Parathyroid adenoma (tissue), 2 donors: ENCODE measurements at regions not wholly inside any gene's neighbourhood (a gene's known extent, or its start where the extent isn't known, plus 50 kb on each side); places are given as distances from the start of the nearest gene placed in this dataset.
"Not testable (repeated sequence)": the region's sequence is repeated elsewhere in the genome, so short reads cannot be mapped to it uniquely, and the experiment has no call there.

Source experiments
- H2AFZ ChIP-seq: fragments of 300-600 bp; sonication (generic); one replicate; pipeline ENCODE4 v1.7.0; 2017; ENCODE audit warnings: antibody characterized with exemption, mild to moderate bottlenecking
- H3K27ac ChIP-seq: fragments of 300-600 bp; sonication (generic); one replicate; pipeline ENCODE4 v1.7.0; 2017
- H3K27me3 ChIP-seq: fragments of 300-600 bp; sonication (generic); one replicate; pipeline ENCODE4 v1.7.0; 2017; ENCODE audit warnings: low read length; ENCODE audit not compliant: control insufficient read depth, insufficient read depth
- H3K36me3 ChIP-seq: fragments of 300-600 bp; sonication (generic); one replicate; pipeline ENCODE4 v1.7.0; 2017; ENCODE audit warnings: low read length; ENCODE audit not compliant: control insufficient read depth, insufficient read depth
- H3K4me1 ChIP-seq: fragments of 300-600 bp; sonication (generic); one replicate; pipeline ENCODE4 v1.7.0; 2017; ENCODE audit warnings: control low read depth
- H3K4me2 ChIP-seq: fragments of 300-600 bp; sonication (generic); one replicate; pipeline ENCODE4 v1.7.0; 2017; ENCODE audit warnings: low read length
- H3K4me3 ChIP-seq: fragments of 300-600 bp; sonication (generic); one replicate; pipeline ENCODE4 v1.7.0; 2017; ENCODE audit warnings: low read depth, low read length
- H3K79me2 ChIP-seq: fragments of 300-600 bp; sonication (generic); one replicate; pipeline ENCODE4 v1.7.0; 2017; ENCODE audit warnings: control low read depth
- H3K9ac ChIP-seq: fragments of 300-600 bp; sonication (generic); one replicate; pipeline ENCODE4 v1.7.0; 2017; ENCODE audit warnings: mild to moderate bottlenecking
- H3K9me3 ChIP-seq: fragments of 300-600 bp; sonication (generic); one replicate; pipeline ENCODE4 v1.7.0; 2017; ENCODE audit warnings: low read length; ENCODE audit not compliant: control insufficient read depth
- TF ChIP-seq, protein P1 (sequence below): fragments of 300-600 bp; sonication (generic); IDR thresholded peaks from one replicate; pipeline ENCODE4 v1.7.0; 2017; ENCODE audit warnings: antibody characterized with exemption, mild to moderate bottlenecking
- donor health status: primary hyperparathyroidism.

- no peaks in the 10 kb centered on the region for H3K9me3 ChIP-seq
- H2AFZ ChIP-seq, result no peak overlapping the region
- H3K4me3 ChIP-seq, result no peak overlapping the region
- H3K4me1 ChIP-seq, result no peaks in the 10 kb centered on the region
- H3K27ac ChIP-seq, result no peak overlapping the region
- H3K9ac ChIP-seq, result no peak overlapping the region
- no peaks in the 10 kb centered on the region for H3K27me3 ChIP-seq
- TF ChIP-seq, protein P1, sequence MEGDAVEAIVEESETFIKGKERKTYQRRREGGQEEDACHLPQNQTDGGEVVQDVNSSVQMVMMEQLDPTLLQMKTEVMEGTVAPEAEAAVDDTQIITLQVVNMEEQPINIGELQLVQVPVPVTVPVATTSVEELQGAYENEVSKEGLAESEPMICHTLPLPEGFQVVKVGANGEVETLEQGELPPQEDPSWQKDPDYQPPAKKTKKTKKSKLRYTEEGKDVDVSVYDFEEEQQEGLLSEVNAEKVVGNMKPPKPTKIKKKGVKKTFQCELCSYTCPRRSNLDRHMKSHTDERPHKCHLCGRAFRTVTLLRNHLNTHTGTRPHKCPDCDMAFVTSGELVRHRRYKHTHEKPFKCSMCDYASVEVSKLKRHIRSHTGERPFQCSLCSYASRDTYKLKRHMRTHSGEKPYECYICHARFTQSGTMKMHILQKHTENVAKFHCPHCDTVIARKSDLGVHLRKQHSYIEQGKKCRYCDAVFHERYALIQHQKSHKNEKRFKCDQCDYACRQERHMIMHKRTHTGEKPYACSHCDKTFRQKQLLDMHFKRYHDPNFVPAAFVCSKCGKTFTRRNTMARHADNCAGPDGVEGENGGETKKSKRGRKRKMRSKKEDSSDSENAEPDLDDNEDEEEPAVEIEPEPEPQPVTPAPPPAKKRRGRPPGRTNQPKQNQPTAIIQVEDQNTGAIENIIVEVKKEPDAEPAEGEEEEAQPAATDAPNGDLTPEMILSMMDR, result no peak
- no peaks in the 10 kb centered on the region for H3K36me3 ChIP-seq
- no peaks in the 10 kb centered on the region for H3K79me2 ChIP-seq
- no peak overlapping the region for H3K4me2 ChIP-seq
These were observed 216.3 kb upstream of the PCDH18 start for GRCh38 chr4:137748616-137749015.

GRCh38 chr4:137740141-137740540, 207.8 kb upstream of the PCDH18 start:
- TF ChIP-seq, protein P1, result no peak
- no peaks in the 10 kb centered on the region for H3K36me3 ChIP-seq
- H3K79me2 ChIP-seq, result no peaks in the 10 kb centered on the region
- H3K4me3 ChIP-seq, result no peak overlapping the region
- H3K4me1 ChIP-seq, result no peaks in the 10 kb centered on the region
- H3K9ac ChIP-seq, result no peak overlapping the region
- no peaks in the 10 kb centered on the region for H3K27me3 ChIP-seq
- no peak overlapping the region for H3K27ac ChIP-seq
- no peak overlapping the region for H3K4me2 ChIP-seq
- no peaks in the 10 kb centered on the region for H3K9me3 ChIP-seq
- no peak overlapping the region for H2AFZ ChIP-seq

GRCh38 chr4:137739391-137739790, 207.1 kb upstream of the PCDH18 start:
- TF ChIP-seq, protein P1, result no peak
- Histone ChIP-seq H3K4me2 (no peak overlapping the region), H3K27me3 (no peaks in the 10 kb centered on the region), H3K9me3 (no peaks in the 10 kb centered on the region), H3K27ac (no peak overlapping the region), H3K36me3 (no peaks in the 10 kb centered on the region), H3K79me2 (no peaks in the 10 kb centered on the region), H2AFZ (no peak overlapping the region), H3K9ac (no peak overlapping the region), H3K4me1 (no peaks in the 10 kb centered on the region), H3K4me3 (no peak overlapping the region)

GRCh38 chr4:137738375-137738990, 206.2 kb upstream of the PCDH18 start:
- H3K27me3 ChIP-seq, result no peaks in the 10 kb centered on the region
- H3K9ac ChIP-seq, result no peak overlapping the region
- no peaks in the 10 kb centered on the region for H3K9me3 ChIP-seq
- H3K4me1 ChIP-seq, result no peaks in the 10 kb centered on the region
- no peak overlapping the region for H3K27ac ChIP-seq
- no peak overlapping the region for H3K4me3 ChIP-seq
- no peaks in the 10 kb centered on the region for H3K79me2 ChIP-seq
- H2AFZ ChIP-seq, result no peak overlapping the region
- no peak overlapping the region for H3K4me2 ChIP-seq
- TF ChIP-seq, protein P1, result no peak
- no peaks in the 10 kb centered on the region for H3K36me3 ChIP-seq

GRCh38 chr4:137735561-137736104, 203.3 kb upstream of the PCDH18 start:
- TF ChIP-seq, protein P1, result no peak
- Histone ChIP-seq H3K27me3 (no peaks in the 10 kb centered on the region), H3K36me3 (no peaks in the 10 kb centered on the region), H3K4me3 (no peak overlapping the region), H3K27ac (no peak overlapping the region), H3K4me2 (no peak overlapping the region), H3K79me2 (no peaks in the 10 kb centered on the region), H3K4me1 (no peaks in the 10 kb centered on the region), H3K9me3 (no peaks in the 10 kb centered on the region), H2AFZ (no peak overlapping the region), H3K9ac (no peak overlapping the region)

- not testable (repeated sequence) for H3K27ac ChIP-seq, H3K9me3 ChIP-seq, H2AFZ ChIP-seq, H3K4me1 ChIP-seq, H3K4me2 ChIP-seq, H3K9ac ChIP-seq, H3K79me2 ChIP-seq, H3K36me3 ChIP-seq, H3K27me3 ChIP-seq, H3K4me3 ChIP-seq
These were observed 201.2 kb upstream of the PCDH18 start for GRCh38 chr4:137733174-137734141.
